Activated CD4-positive, alpha-beta memory T cell treated with anti-CD3 and anti-CD28 coated beads for 36 hours (primary cell): ENCODE measurements at regions not wholly inside any gene's neighbourhood (a gene's known extent, or its start where the extent isn't known, plus 50 kb on each side); places are given as distances from the start of the nearest gene placed in this dataset.

Source experiments
- CTCF ChIA-PET: fragments of 350-600 bp; sonication (Branson Sonifier 250); formaldehyde crosslinking; loops from one replicate; lab custom pipeline; 2021; ENCODE audit warnings: antibody characterized with exemption, inconsistent platforms; lab: Charles Lee
- POLR2A ChIA-PET: fragments of 350-600 bp; sonication (Branson Sonifier 250); formaldehyde crosslinking; loops from one replicate; lab custom pipeline; 2021; ENCODE audit warnings: antibody characterized with exemption; lab: Charles Lee
- DNase-seq: peaks from one replicate; pipeline ENCODE4 v3.0.0-alpha.2; 2020
- H3K27ac Mint-ChIP-seq: one replicate; pipeline ENCODE4 v1.8.0; 2021; ENCODE audit warnings: mixed read lengths
- H3K27me3 Mint-ChIP-seq: one replicate; pipeline ENCODE4 v1.8.0; 2021; ENCODE audit warnings: mixed read lengths
- H3K36me3 Mint-ChIP-seq: one replicate; pipeline ENCODE4 v1.8.0; 2021; ENCODE audit warnings: mixed read lengths
- H3K4me1 Mint-ChIP-seq: one replicate; pipeline ENCODE4 v1.8.0; 2021; ENCODE audit warnings: low read depth, mixed read lengths
- H3K4me3 Mint-ChIP-seq: one replicate; pipeline ENCODE4 v1.8.0; 2021; ENCODE audit warnings: mild to moderate bottlenecking, mixed read lengths
- H3K9me3 Mint-ChIP-seq: one replicate; pipeline ENCODE4 v1.8.0; 2021; ENCODE audit warnings: mixed read lengths
- intact Hi-C: fragments of 100-400 bp; cut with micrococcal nuclease; formaldehyde crosslinking; loops from one replicate; pipeline ENCODE4 v1.15.1; 2023

DNA sequence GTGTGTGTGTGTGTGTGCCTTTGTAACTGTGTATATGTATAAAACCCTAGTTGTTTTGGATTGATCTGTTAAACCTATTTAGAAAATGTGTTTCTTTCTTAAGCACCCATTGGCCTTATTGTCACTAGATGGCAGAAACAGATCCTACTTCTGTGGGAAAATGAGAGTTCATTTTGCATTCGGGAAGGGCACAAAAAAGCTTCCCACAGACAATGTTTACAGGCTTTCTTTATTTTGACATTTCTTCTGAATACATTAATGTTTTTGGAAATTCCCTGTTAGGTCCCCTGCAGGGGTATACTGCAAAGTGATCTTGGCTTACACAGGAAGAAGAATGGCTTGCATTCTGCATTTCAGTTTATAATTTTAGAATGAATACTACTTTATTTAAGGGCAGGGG, 481.8 kb upstream of the ARRDC3 start:
- CTCF ChIA-PET, result interaction anchor here (0.8 kb wide), 1 partner anchor 223 kb away, joined by 3 read pairs; no protein-coding TSS in a partner anchor
- DNase-seq, result no peak
- Mint-ChIP-seq H3K27ac (no peak overlapping the region), H3K4me1 (no peaks in the 10 kb centered on the region), H3K9me3 (no peaks in the 10 kb centered on the region), H3K4me3 (no peak overlapping the region), H3K36me3 (no peaks in the 10 kb centered on the region), H3K27me3 (no peaks in the 10 kb centered on the region)
- POLR2A ChIA-PET, result no interaction called here
- intact Hi-C loops, result no loop called here

DNA sequence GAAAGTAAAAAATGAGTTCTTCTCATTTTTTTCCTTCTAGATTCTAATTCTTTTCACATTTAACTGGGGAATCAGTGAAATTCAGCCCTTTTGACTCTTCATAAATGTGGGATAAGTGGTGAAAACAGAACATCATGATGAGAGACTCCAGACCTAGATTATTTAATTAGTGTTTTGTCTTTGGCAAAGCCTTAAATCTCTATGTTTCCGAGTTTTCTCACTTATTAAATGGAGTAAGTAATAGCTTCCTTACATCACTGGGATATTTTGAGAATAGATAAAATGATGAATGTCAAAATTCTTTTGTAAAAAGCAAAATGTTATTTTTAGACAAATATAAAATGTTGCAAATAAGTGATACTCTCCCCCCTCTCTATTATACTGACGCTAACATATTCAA, 468.6 kb upstream of the ARRDC3 start:
- Mint-ChIP-seq H3K4me1 (no peaks in the 10 kb centered on the region), H3K4me3 (no peak overlapping the region), H3K27ac (no peak overlapping the region), H3K27me3 (no peaks in the 10 kb centered on the region), H3K9me3 (no peaks in the 10 kb centered on the region), H3K36me3 (no peaks in the 10 kb centered on the region)
- ChIA-PET CTCF (no interaction called here), POLR2A (no interaction called here)
- intact Hi-C loops, result no loop called here
- no peak for DNase-seq

DNA sequence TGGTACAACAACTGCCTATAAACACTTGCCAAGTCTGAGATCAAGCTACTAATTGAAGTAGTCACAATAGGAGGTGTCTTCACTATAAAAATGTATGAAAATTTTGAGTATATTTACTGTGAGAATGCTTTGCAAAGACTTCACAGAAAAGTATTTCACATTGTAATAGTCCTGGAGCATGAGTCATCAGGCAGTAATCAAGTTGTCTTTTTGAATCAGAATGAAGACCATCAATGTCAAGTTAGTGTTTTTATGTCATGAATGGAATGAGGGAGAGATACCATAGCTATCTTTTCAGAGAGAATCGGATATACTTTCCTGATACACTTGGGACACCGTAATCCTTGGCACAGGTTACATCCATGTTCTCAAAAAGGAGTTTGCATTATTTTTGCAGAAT, 466.9 kb upstream of the ARRDC3 start:
- ChIA-PET POLR2A (no interaction called here), CTCF (no interaction called here)
- no peak for DNase-seq
- intact Hi-C loops, result no loop called here
- Mint-ChIP-seq H3K4me1 (no peaks in the 10 kb centered on the region), H3K9me3 (no peaks in the 10 kb centered on the region), H3K27ac (no peak overlapping the region), H3K36me3 (no peaks in the 10 kb centered on the region), H3K27me3 (no peaks in the 10 kb centered on the region), H3K4me3 (no peak overlapping the region)

DNA sequence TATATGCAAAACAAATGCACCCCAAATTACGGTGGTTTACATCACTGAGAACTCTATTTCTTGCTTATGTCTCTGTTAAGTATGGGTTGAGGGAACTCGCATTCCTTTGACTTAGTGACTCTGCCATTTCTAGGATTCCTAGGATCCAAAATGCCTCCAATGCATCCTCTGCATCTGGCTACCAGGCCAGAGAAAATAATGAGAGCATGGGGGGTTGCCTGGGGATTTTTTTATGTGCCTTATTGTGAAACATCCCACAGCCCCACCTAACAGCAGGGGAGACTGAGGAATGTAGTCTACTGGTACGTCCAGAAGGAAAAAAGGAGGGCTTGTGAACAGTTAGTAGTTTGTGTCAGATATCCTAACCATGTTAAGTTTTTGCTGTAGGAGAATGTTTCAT, 466.0 kb upstream of the ARRDC3 start:
- intact Hi-C loops, result no loop called here
- H3K27me3 Mint-ChIP-seq, result no peaks in the 10 kb centered on the region
- H3K36me3 Mint-ChIP-seq, result no peaks in the 10 kb centered on the region
- POLR2A ChIA-PET, result no interaction called here
- no peak for DNase-seq
- H3K4me3 Mint-ChIP-seq, result no peak overlapping the region
- CTCF ChIA-PET, result no interaction called here
- no peaks in the 10 kb centered on the region for H3K9me3 Mint-ChIP-seq
- no peak overlapping the region for H3K27ac Mint-ChIP-seq
- no peaks in the 10 kb centered on the region for H3K4me1 Mint-ChIP-seq

DNA sequence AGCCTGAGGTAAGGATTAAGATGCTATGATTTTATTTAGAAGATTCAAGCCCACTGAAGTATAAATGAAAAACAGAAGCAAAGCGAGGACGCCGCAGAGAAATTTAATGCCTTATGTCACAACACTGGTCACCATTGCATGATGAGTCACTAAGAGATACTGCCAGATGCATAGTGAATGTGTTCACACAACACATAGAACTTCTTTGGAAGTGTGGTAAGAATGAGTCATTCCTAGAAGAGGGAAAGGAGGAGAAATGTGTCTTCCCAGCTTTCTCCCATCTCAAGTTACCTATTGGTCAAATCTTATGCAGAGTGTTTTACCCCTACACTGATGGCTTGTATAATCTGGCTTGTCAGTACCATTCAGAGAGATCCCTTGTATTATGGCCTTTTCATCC, 465.3 kb upstream of the ARRDC3 start:
- intact Hi-C loops, result no loop called here
- no peak for DNase-seq
- Mint-ChIP-seq H3K36me3 (no peaks in the 10 kb centered on the region), H3K4me1 (no peaks in the 10 kb centered on the region), H3K4me3 (no peak overlapping the region), H3K27me3 (no peaks in the 10 kb centered on the region), H3K27ac (no peak overlapping the region), H3K9me3 (no peaks in the 10 kb centered on the region)
- ChIA-PET CTCF (no interaction called here), POLR2A (no interaction called here)

DNA sequence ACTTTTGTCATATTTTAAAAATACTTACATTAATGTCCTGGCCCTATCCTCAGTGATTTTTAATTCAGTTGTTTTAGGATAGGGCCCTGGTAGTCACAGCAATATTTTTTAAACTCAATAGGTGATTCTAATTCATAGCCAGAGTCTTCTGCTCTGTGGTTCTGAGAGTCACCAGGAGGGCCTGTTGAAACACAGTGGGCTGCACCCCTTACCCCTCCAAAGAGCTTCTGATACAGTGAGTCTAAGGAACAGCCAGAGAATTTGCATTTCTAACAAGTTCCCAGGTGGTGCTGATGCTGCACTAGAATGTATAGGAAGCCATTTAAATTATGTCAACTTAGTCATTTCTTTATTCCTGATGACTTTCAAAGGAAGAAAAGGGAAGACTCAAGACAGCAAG, 458.3 kb upstream of the ARRDC3 start:
- no peak for DNase-seq
- Mint-ChIP-seq H3K4me1 (no peaks in the 10 kb centered on the region), H3K27ac (no peak overlapping the region), H3K27me3 (no peaks in the 10 kb centered on the region), H3K9me3 (peaks cover 5% of the 10 kb centered on the region), H3K4me3 (no peak overlapping the region), H3K36me3 (no peaks in the 10 kb centered on the region)
- ChIA-PET CTCF (no interaction called here), POLR2A (no interaction called here)
- intact Hi-C loops, result no loop called here

DNA sequence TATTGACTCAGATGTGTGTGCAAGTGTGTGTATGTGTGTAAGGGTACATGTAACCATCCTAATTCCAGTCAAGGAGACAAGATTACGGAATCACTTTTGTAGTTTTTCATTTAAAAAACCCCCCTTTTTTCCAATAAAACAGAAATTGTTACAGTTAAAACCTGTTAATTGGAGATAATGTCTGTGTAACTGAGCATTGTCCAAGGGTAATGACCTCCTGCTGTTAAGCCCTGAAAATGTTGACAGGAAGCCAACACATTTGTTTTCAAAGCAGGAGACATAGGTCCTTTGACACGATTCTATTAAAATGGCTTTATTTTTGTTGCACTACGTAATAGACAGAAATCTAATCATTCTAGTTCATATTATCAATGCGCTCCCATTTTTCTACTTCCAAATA, 457.3 kb upstream of the ARRDC3 start:
- intact Hi-C loops, result no loop called here
- Mint-ChIP-seq H3K27ac (no peak overlapping the region), H3K9me3 (peaks cover 5% of the 10 kb centered on the region), H3K4me3 (no peak overlapping the region), H3K36me3 (no peaks in the 10 kb centered on the region), H3K27me3 (no peaks in the 10 kb centered on the region), H3K4me1 (no peaks in the 10 kb centered on the region)
- CTCF ChIA-PET, result no interaction called here
- POLR2A ChIA-PET, result no interaction called here
- no peak for DNase-seq

DNA sequence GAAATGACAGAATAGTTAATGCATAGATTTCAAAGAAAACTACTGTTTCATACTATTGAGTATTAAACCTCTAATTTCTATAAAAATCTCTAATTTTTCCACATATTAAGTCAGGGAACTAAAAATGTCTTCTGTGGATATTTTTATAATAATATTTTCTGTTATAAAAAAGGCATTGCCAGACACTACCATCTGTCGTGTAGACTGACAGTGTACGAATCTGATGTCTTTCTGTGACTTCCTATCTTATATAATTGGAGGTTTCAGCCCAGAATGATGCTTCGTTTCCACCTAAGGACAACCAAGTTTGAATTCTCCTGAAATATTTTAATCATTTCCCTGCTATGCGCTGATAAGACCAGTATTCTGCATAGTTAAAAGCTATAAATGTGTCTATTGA, 456.6 kb upstream of the ARRDC3 start:
- intact Hi-C loops, result no loop called here
- DNase-seq, result no peak
- CTCF ChIA-PET, result no interaction called here
- peaks cover 5% of the 10 kb centered on the region for H3K9me3 Mint-ChIP-seq
- no peaks in the 10 kb centered on the region for H3K27me3 Mint-ChIP-seq
- no peak overlapping the region for H3K4me3 Mint-ChIP-seq
- no peaks in the 10 kb centered on the region for H3K36me3 Mint-ChIP-seq
- POLR2A ChIA-PET, result no interaction called here
- no peak overlapping the region for H3K27ac Mint-ChIP-seq
- no peaks in the 10 kb centered on the region for H3K4me1 Mint-ChIP-seq

DNA sequence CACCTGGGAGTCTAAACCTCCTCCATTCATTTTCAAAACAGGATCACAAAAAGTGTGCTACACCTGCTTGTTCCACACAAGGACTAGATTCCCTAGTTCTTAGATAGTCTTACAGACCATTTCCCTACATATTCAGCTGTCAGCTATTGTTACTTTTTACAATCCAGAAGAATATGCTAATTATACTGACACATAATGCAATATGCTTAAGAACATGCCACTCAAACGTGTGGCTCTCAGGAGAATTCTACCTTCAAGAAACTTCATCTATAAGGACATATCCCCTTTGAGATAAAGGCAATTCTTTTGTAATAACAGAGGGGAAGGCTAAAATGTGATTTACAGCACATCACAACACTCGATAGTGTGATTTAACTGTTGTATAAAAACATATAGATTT, 456.1 kb upstream of the ARRDC3 start:
- H3K27me3 Mint-ChIP-seq, result no peaks in the 10 kb centered on the region
- no peak overlapping the region for H3K27ac Mint-ChIP-seq
- CTCF ChIA-PET, result no interaction called here
- POLR2A ChIA-PET, result no interaction called here
- no peaks in the 10 kb centered on the region for H3K36me3 Mint-ChIP-seq
- no peak overlapping the region for H3K4me3 Mint-ChIP-seq
- DNase-seq, result no peak
- intact Hi-C loops, result no loop called here
- H3K9me3 Mint-ChIP-seq, result peaks cover 5% of the 10 kb centered on the region
- no peaks in the 10 kb centered on the region for H3K4me1 Mint-ChIP-seq

DNA sequence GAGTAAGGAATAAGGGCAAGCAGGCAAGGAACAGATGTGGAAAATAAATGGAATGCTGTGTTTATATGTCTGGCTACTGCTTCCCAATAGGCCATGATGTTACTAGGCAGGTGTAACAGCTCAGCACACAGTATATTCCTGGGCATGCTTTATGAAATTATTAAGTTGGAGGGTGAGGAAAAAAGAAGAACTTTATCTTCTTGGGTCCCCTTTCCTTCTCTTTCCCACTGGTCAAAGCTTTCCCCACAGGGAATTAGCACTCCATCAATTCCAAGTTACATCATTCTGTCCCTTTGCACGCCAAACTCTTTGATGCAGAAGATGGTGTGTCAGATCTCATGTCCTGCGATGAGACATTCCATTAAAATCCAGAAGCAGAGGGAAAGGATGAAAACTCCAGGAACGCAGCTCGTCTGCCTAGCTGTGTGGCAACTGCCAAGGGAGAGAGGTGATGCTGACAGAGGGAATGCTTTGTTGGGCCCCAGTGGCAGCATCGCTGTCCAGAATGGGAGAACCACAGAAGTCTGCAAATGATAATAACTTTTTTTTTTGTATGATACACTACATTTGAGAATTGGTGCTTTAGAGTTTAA, 447.3 kb upstream of the ARRDC3 start:
- ChIA-PET POLR2A (no interaction called here), CTCF (interaction anchor here (0.9 kb wide), 1 partner anchor 27 kb away, joined by 4 read pairs; no protein-coding TSS in a partner anchor)
- intact Hi-C loops, result no loop called here
- Mint-ChIP-seq H3K9me3 (no peaks in the 10 kb centered on the region), H3K27me3 (no peaks in the 10 kb centered on the region), H3K4me1 (no peaks in the 10 kb centered on the region), H3K27ac (no peak overlapping the region), H3K4me3 (no peak overlapping the region), H3K36me3 (no peaks in the 10 kb centered on the region)
- DNase-seq, result no peak

DNA sequence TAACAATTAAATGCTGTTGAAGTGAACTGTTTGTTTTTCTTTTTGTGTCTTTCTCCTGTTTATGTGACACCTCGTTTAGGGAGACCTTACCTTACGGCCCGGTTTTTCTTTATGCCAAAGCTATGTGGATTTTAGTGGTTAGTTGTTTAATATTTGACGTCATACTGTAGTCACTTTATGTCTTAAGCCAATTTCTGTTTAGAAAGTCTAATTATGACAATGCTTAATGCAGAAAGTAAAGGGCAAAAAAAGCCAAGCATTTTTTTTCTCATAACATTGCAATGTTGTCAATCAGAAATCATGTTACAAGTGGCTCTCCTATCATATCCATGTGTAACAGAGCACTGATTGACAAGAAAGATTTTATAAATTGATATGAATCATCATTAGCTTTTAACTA, 442.5 kb upstream of the ARRDC3 start:
- intact Hi-C loops, result no loop called here
- Mint-ChIP-seq H3K27me3 (no peaks in the 10 kb centered on the region), H3K36me3 (no peaks in the 10 kb centered on the region), H3K4me1 (no peaks in the 10 kb centered on the region), H3K27ac (no peak overlapping the region), H3K9me3 (peaks cover 5% of the 10 kb centered on the region), H3K4me3 (no peak overlapping the region)
- no peak for DNase-seq
- CTCF ChIA-PET, result no interaction called here
- POLR2A ChIA-PET, result no interaction called here

DNA sequence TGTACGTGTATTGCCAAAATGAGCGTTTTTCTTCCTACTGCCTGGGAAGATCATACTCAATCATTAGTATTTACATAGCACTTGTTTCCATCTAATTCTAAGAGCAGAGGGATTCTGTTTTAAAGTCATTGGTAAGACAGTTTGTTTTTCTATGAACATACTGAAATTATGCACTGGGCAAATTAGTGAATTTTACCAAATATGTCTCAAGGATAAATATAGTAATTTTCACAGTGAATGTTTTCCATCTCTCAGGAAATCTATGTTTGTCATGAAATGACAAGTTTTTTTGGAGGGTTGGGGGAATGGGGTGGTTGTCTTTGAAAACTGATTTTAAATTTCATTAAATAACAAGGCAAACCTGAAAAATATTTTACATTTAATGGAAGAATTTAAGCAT, 441.3 kb upstream of the ARRDC3 start:
- CTCF ChIA-PET, result no interaction called here
- no peak overlapping the region for H3K4me3 Mint-ChIP-seq
- POLR2A ChIA-PET, result no interaction called here
- no peaks in the 10 kb centered on the region for H3K27me3 Mint-ChIP-seq
- H3K9me3 Mint-ChIP-seq, result peaks cover 5% of the 10 kb centered on the region
- no peak for DNase-seq
- no peak overlapping the region for H3K27ac Mint-ChIP-seq
- intact Hi-C loops, result no loop called here
- H3K36me3 Mint-ChIP-seq, result no peaks in the 10 kb centered on the region
- H3K4me1 Mint-ChIP-seq, result no peaks in the 10 kb centered on the region

DNA sequence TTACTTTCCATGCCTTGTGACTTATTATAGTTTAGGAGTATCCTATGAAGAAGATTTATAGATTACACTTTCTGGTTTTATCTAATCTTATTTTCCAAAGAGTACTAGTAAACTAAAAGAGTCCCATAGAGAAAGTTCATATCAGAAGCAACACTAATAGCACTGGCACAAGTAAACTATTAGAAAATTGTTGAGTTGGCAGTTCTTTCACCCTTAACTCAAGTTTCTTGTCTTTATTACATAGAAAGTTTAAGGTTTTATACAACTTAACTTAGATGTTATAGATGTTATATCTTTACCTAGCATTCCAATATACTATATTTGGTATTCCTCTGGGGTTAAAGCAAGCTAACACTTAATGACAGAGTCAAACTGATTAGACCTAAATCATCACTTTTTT, 437.8 kb upstream of the ARRDC3 start:
- DNase-seq, result no peak
- intact Hi-C loops, result no loop called here
- peaks cover 5% of the 10 kb centered on the region for H3K9me3 Mint-ChIP-seq
- ChIA-PET CTCF (no interaction called here), POLR2A (no interaction called here)
- no peak overlapping the region for H3K4me3 Mint-ChIP-seq
- no peak overlapping the region for H3K27ac Mint-ChIP-seq
- H3K36me3 Mint-ChIP-seq, result no peaks in the 10 kb centered on the region
- no peaks in the 10 kb centered on the region for H3K27me3 Mint-ChIP-seq
- H3K4me1 Mint-ChIP-seq, result no peaks in the 10 kb centered on the region
